ENCODE measurements at regions not wholly inside any gene's neighbourhood (a gene's known extent, or its start where the extent isn't known, plus 50 kb on each side); places are given as distances from the start of the nearest gene placed in this dataset.
"Not testable (repeated sequence)": the region's sequence is repeated elsewhere in the genome, so short reads cannot be mapped to it uniquely, and the experiment has no call there.

- TF ChIP-seq, protein P1, sequence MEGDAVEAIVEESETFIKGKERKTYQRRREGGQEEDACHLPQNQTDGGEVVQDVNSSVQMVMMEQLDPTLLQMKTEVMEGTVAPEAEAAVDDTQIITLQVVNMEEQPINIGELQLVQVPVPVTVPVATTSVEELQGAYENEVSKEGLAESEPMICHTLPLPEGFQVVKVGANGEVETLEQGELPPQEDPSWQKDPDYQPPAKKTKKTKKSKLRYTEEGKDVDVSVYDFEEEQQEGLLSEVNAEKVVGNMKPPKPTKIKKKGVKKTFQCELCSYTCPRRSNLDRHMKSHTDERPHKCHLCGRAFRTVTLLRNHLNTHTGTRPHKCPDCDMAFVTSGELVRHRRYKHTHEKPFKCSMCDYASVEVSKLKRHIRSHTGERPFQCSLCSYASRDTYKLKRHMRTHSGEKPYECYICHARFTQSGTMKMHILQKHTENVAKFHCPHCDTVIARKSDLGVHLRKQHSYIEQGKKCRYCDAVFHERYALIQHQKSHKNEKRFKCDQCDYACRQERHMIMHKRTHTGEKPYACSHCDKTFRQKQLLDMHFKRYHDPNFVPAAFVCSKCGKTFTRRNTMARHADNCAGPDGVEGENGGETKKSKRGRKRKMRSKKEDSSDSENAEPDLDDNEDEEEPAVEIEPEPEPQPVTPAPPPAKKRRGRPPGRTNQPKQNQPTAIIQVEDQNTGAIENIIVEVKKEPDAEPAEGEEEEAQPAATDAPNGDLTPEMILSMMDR (IDR thresholded peaks at IDR 0.05; ENCODE audit: low read depth, low read length), result no peak
Observed at GRCh38 chr7:80040335-80040734, 94.3 kb upstream of the GNAI1 start.

GRCh38 chr7:80039251-80039884 lies 95.3 kb upstream of the GNAI1 start:
- H3K4me3 ChIP-seq (ENCODE audit: low read depth, low read length), result no peak overlapping the region
- TF ChIP-seq, protein P1 (IDR thresholded peaks at IDR 0.05; ENCODE audit: low read depth, low read length), result no peak

More at GRCh38 chr7:80040335-80040734, 94.3 kb upstream of the GNAI1 start:
- H3K4me3 ChIP-seq (ENCODE audit: low read depth, low read length), result no peak overlapping the region

DNA sequence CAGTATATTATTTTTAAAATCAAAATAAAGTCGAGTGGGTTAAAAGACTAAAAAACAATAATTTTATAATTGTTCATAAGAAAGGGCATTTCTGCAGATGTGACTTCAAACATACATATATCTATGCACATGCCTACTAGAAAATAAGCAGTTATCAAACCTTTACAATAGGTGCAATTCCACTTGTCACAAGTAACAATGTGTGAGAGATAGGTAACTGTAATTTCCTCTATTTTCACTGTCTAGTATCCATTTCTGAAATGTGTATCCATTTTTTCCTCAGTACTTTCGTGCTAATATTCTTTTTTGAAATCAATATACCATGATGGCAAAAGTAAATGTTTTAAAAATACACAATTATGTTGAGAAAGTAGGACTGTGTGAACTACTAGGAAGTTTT lies 96.9 kb upstream of the GNAI1 start:
- H3K4me3 ChIP-seq (ENCODE audit: low read depth, low read length), result no peak overlapping the region
- TF ChIP-seq, protein P1 (IDR thresholded peaks at IDR 0.05; ENCODE audit: low read depth, low read length), result no peak

DNA sequence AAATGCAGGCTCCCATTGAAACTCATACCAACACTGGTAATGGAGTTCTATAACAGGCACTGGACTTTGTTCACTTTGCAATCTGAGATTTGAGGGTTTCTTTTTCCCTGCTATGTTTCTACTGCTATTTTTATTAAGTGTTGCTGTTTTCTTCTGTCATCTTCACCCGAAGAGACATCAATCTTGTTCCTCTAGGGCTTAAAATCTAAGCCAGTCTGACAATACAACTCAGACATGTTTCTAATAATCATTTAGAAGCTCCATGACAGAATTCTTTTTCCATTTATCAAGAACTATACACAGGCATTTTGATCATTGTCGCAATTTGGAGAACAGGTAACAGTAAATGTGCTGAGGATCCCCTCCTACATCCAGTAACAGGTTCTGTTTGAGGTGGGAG lies 98.5 kb upstream of the GNAI1 start:
- TF ChIP-seq, protein P1 (IDR thresholded peaks at IDR 0.05; ENCODE audit: low read depth, low read length), result no peak

GRCh38 chr7:80028717-80029116 lies 105.9 kb upstream of the GNAI1 start:
- TF ChIP-seq, protein P1 (IDR thresholded peaks at IDR 0.05; ENCODE audit: low read depth, low read length), result no peak
- no peak overlapping the region for H3K4me3 ChIP-seq (ENCODE audit: low read depth, low read length)

More for the DNA sequence above, 98.5 kb upstream of the GNAI1 start:
- H3K4me3 ChIP-seq (ENCODE audit: low read depth, low read length), result no peak overlapping the region

- H3K4me3 ChIP-seq (ENCODE audit: low read depth, low read length), result no peak overlapping the region
- TF ChIP-seq, protein P1 (IDR thresholded peaks at IDR 0.05; ENCODE audit: low read depth, low read length), result no peak
Observed at GRCh38 chr7:80027611-80028173, 106.9 kb upstream of the GNAI1 start.

GRCh38 chr7:80026766-80027165 lies 107.9 kb upstream of the GNAI1 start:
- TF ChIP-seq, protein P1 (IDR thresholded peaks at IDR 0.05; ENCODE audit: low read depth, low read length), result no peak
- H3K4me3 ChIP-seq (ENCODE audit: low read depth, low read length), result no peak overlapping the region

GRCh38 chr7:80020277-80020676 lies 114.4 kb upstream of the GNAI1 start:
- H3K4me3 ChIP-seq (ENCODE audit: low read depth, low read length), result not testable (repeated sequence)

GRCh38 chr7:80019809-80020207 lies 114.8 kb upstream of the GNAI1 start:
- H3K4me3 ChIP-seq (ENCODE audit: low read depth, low read length), result not testable (repeated sequence)

Measured in WI38 (cell line).